Neural cell (in vitro differentiated cells): ENCODE measurements at regions not wholly inside any gene's neighbourhood (a gene's known extent, or its start where the extent isn't known, plus 50 kb on each side); places are given as distances from the start of the nearest gene placed in this dataset.

Experiments used
- H2AFZ ChIP-seq: fragments of 200-600, 300-800 bp; sonication (generic), shearing (Covaris generic); 2 replicates; pipeline ENCODE4 v1.6.0; 2014; ENCODE audit warnings: low read depth, mild to moderate bottlenecking, antibody characterized with exemption, low read length, moderate library complexity
- H3F3A ChIP-seq: fragments of 200-600 bp; shearing (Covaris generic); 2 replicates; pipeline ENCODE4 v1.6.1; 2016; ENCODE audit warnings: mild to moderate bottlenecking, moderate library complexity, mixed read lengths, antibody characterized with exemption, low read length; ENCODE audit not compliant: insufficient read depth, poor library complexity, severe bottlenecking
- H3K27ac ChIP-seq: fragments of 200-600, 300-800 bp; sonication (generic), shearing (Covaris generic); 2 replicates; pipeline ENCODE4 v1.5.1; 2014; ENCODE audit warnings: mild to moderate bottlenecking, low read length, moderate library complexity
- H3K27me3 ChIP-seq: fragments of 300-800, 200-600 bp; sonication (generic), shearing (Covaris generic); 2 replicates; pipeline ENCODE4 v1.6.0; 2014; ENCODE audit warnings: mild to moderate bottlenecking, low read depth, low read length, moderate library complexity; ENCODE audit not compliant: insufficient read depth
- H3K36me3 ChIP-seq: fragments of 300-800, 200-600 bp; sonication (generic), shearing (Covaris generic); 2 replicates; pipeline ENCODE4 v1.5.1; 2014; ENCODE audit warnings: mild to moderate bottlenecking, antibody characterized with exemption, low read length, moderate library complexity; ENCODE audit not compliant: insufficient read depth
- H3K4me2 ChIP-seq: fragments of 300-800, 200-600 bp; sonication (generic), shearing (Covaris generic); 2 replicates; pipeline ENCODE4 v1.6.0; 2014; ENCODE audit warnings: mild to moderate bottlenecking, low read length
- H3K4me3 ChIP-seq: fragments of 300-800, 200-600 bp; sonication (generic), shearing (Covaris generic); 2 replicates; pipeline ENCODE4 v1.5.1; 2014; ENCODE audit warnings: mild to moderate bottlenecking, low read length, moderate library complexity
- H3K79me2 ChIP-seq: fragments of 200-600 bp; shearing (Covaris generic); replicated peaks from 2 replicates; pipeline ENCODE4 v1.6.0; 2014; ENCODE audit warnings: mild to moderate bottlenecking, low read length, moderate library complexity; ENCODE audit not compliant: insufficient read depth
- H3K9ac ChIP-seq: fragments of 300-800, 200-600 bp; sonication (generic), shearing (Covaris generic); 2 replicates; pipeline ENCODE4 v1.6.1; 2016; ENCODE audit warnings: mild to moderate bottlenecking, low read length, mixed read lengths
- H3K9me2 ChIP-seq: fragments of 200-600 bp; shearing (Covaris generic); 2 replicates; pipeline ENCODE4 v1.6.1; 2016; ENCODE audit warnings: mild to moderate bottlenecking, low read length, mixed read lengths; ENCODE audit not compliant: insufficient read depth
- H3K9me3 ChIP-seq: fragments of 200-600, 300-800 bp; sonication (generic), shearing (Covaris generic); 2 replicates; pipeline ENCODE4 v1.6.1; 2016; ENCODE audit warnings: mild to moderate bottlenecking, mixed run types, low read length, moderate library complexity, mixed read lengths
- H4K20me1 ChIP-seq: fragments of 200-600 bp; shearing (Covaris generic); 2 replicates; pipeline ENCODE4 v1.6.1; 2016; ENCODE audit warnings: mild to moderate bottlenecking, mixed run types; ENCODE audit not compliant: insufficient read depth
- CTCF ChIP-seq: fragments of 450-650 bp; IDR thresholded peaks from 2 replicates; pipeline ENCODE4 v1.5.1; 2014; ENCODE audit warnings: antibody characterized with exemption, mild to moderate bottlenecking, moderate library complexity; ENCODE audit not compliant: poor library complexity, severe bottlenecking
- EP300 ChIP-seq: fragments of 450-650 bp; conservative IDR thresholded peaks from 2 replicates; pipeline ENCODE4 v1.6.1; 2014; ENCODE audit warnings: antibody characterized with exemption, mild to moderate bottlenecking, moderate library complexity; ENCODE audit not compliant: poor library complexity, severe bottlenecking
- EZH2 ChIP-seq: fragments of 200-600, 300-800 bp; shearing (Covaris generic), sonication (generic); IDR thresholded peaks from 2 replicates; pipeline ENCODE4 v1.6.1; 2014; ENCODE audit warnings: antibody characterized with exemption, low read length, borderline replicate concordance, mild to moderate bottlenecking; ENCODE audit not compliant: insufficient read depth, poor library complexity, severe bottlenecking
- MXI1 ChIP-seq: fragments of 450-650 bp; conservative IDR thresholded peaks from 2 replicates; pipeline ENCODE4 v1.6.1; 2014; ENCODE audit warnings: antibody characterized with exemption, mild to moderate bottlenecking; ENCODE audit not compliant: poor library complexity, severe bottlenecking
- RAD21 ChIP-seq: fragments of 450-650 bp; conservative IDR thresholded peaks from 2 replicates; pipeline ENCODE4 v1.6.1; 2014; ENCODE audit warnings: antibody characterized with exemption, mild to moderate bottlenecking, moderate library complexity
- REST ChIP-seq: IDR thresholded peaks from 2 replicates; pipeline ENCODE4 v1.6.1; 2012; ENCODE audit warnings: borderline replicate concordance
- SMC3 ChIP-seq: fragments of 450-650 bp; conservative IDR thresholded peaks from 2 replicates; pipeline ENCODE4 v1.6.1; 2014; ENCODE audit warnings: antibody characterized with exemption, mild to moderate bottlenecking, moderate library complexity; ENCODE audit not compliant: poor library complexity

- H4K20me1 ChIP-seq = no peaks in the 10 kb centered on the region
- H3F3A ChIP-seq = no peaks in the 10 kb centered on the region
- no peaks in the 10 kb centered on the region for H3K79me2 ChIP-seq
- no peak overlapping the region for H3K9ac ChIP-seq
- no peak overlapping the region for H3K4me3 ChIP-seq
- no peaks in the 10 kb centered on the region for H3K36me3 ChIP-seq
- H2AFZ ChIP-seq = no peak overlapping the region
- no peaks in the 10 kb centered on the region for H3K27me3 ChIP-seq
- TF ChIP-seq RAD21 = no peak
- no peak for TF ChIP-seq SMC3
- no peak for TF ChIP-seq CTCF
- no peaks in the 10 kb centered on the region for H3K9me2 ChIP-seq
- no peaks in the 10 kb centered on the region for H3K9me3 ChIP-seq
- no peak overlapping the region for H3K4me2 ChIP-seq
- H3K27ac ChIP-seq = no peak overlapping the region
These were observed 1650.9 kb upstream of the TMEFF2 start for GRCh38 chr2:193845604-193846003.

GRCh38 chr2:193843675-193844074, 1648.9 kb upstream of the TMEFF2 start:
- no peak for TF ChIP-seq EP300
- no peak for TF ChIP-seq RAD21
- TF ChIP-seq CTCF = no peak
- no peak for TF ChIP-seq SMC3
- TF ChIP-seq EZH2 = no peak
- TF ChIP-seq MXI1 = no peak
- no peak for TF ChIP-seq REST
- no peaks in the 10 kb centered on the region for H3K9me3 ChIP-seq
- H3F3A ChIP-seq = no peaks in the 10 kb centered on the region
- no peaks in the 10 kb centered on the region for H3K27me3 ChIP-seq
- H4K20me1 ChIP-seq = no peaks in the 10 kb centered on the region
- no peak overlapping the region for H3K4me2 ChIP-seq
- no peak overlapping the region for H3K9ac ChIP-seq
- no peak overlapping the region for H2AFZ ChIP-seq
- no peaks in the 10 kb centered on the region for H3K36me3 ChIP-seq
- H3K4me3 ChIP-seq = no peak overlapping the region
- no peaks in the 10 kb centered on the region for H3K9me2 ChIP-seq
- no peak overlapping the region for H3K27ac ChIP-seq
- H3K79me2 ChIP-seq = no peaks in the 10 kb centered on the region
